OCI-LY7 (cell line): ENCODE measurements at regions not wholly inside any gene's neighbourhood (a gene's known extent, or its start where the extent isn't known, plus 50 kb on each side); places are given as distances from the start of the nearest gene placed in this dataset.

Source experiments
- BruUV-seq: library from RNA; stranded (reverse); fragments of 400-500 nt; replicated peaks from 2 replicates; lab custom pipeline; 2021; lab: Mats Ljungman, UMichigan
- CTCF ChIA-PET: fragments of 300-600 bp; sonication (Branson Sonifier 250); formaldehyde crosslinking; loops from one replicate; lab custom pipeline; 2022; ENCODE audit warnings: antibody characterized with exemption; ENCODE audit not compliant: unreplicated experiment; lab: Charles Lee
- POLR2A ChIA-PET: fragments of 300-600 bp; sonication (Branson Sonifier 250); formaldehyde crosslinking; loops from one replicate; lab custom pipeline; 2022; ENCODE audit warnings: antibody characterized with exemption; lab: Charles Lee
- DNase-seq: peaks from one replicate; pipeline ENCODE4 v3.0.0-alpha.2; 2015; ENCODE audit warnings: low spot score
- H2AFZ ChIP-seq: fragments of 200-600 bp; sonication (generic), shearing (Covaris generic); 2 replicates; pipeline ENCODE4 v1.6.1; 2014; ENCODE audit warnings: mild to moderate bottlenecking, antibody characterized with exemption, low read length, moderate library complexity
- H3K27ac ChIP-seq: fragments of 200-600 bp; sonication (generic); 2 replicates; pipeline ENCODE4 v1.5.1; 2014; ENCODE audit warnings: mixed run types, low read depth, mild to moderate bottlenecking, moderate library complexity, low read length, inconsistent platforms; ENCODE audit not compliant: poor library complexity, severe bottlenecking
- H3K36me3 ChIP-seq: fragments of 200-600 bp; sonication (generic); 2 replicates; pipeline ENCODE4 v1.6.1; 2014; ENCODE audit warnings: mild to moderate bottlenecking, antibody characterized with exemption, low read length, moderate library complexity, mixed read lengths; ENCODE audit not compliant: insufficient read depth
- H3K4me1 ChIP-seq: fragments of 200-600 bp; sonication (generic); 2 replicates; pipeline ENCODE4 v1.5.1; 2014; ENCODE audit warnings: mild to moderate bottlenecking, low read length; ENCODE audit not compliant: insufficient read depth, poor library complexity, severe bottlenecking
- H3K4me2 ChIP-seq: fragments of 200-600 bp; sonication (generic); 2 replicates; pipeline ENCODE4 v1.6.1; 2014; ENCODE audit warnings: mild to moderate bottlenecking, low read length
- H3K4me3 ChIP-seq: fragments of 200-600 bp; sonication (generic); 2 replicates; pipeline ENCODE4 v1.5.1; 2014; ENCODE audit warnings: mild to moderate bottlenecking, low read depth, low read length; ENCODE audit not compliant: poor library complexity, severe bottlenecking
- H3K79me2 ChIP-seq: fragments of 200-600 bp; sonication (generic); 2 replicates; pipeline ENCODE4 v1.6.1; 2016; ENCODE audit warnings: low read depth, mild to moderate bottlenecking, low read length, moderate library complexity, mixed read lengths; ENCODE audit not compliant: insufficient read depth
- H3K9me2 ChIP-seq: fragments of 200-600 bp; sonication (generic); 2 replicates; pipeline ENCODE4 v1.6.1; 2016; ENCODE audit warnings: mild to moderate bottlenecking, low read length, mixed read lengths; ENCODE audit not compliant: insufficient read depth
- H3K9me3 ChIP-seq: fragments of 200-600 bp; sonication (generic); 2 replicates; pipeline ENCODE4 v1.6.1; 2014; ENCODE audit warnings: mild to moderate bottlenecking, mixed run types, low read length, mixed read lengths
- H4K20me1 ChIP-seq: fragments of 200-600 bp; sonication (generic); 2 replicates; pipeline ENCODE4 v1.6.1; 2014; ENCODE audit warnings: mild to moderate bottlenecking, antibody characterized with exemption, low read length, moderate library complexity, mixed read lengths; ENCODE audit not compliant: insufficient read depth
- CTCF ChIP-seq: fragments of 200-600 bp; sonication (generic); conservative IDR thresholded peaks from 2 replicates; pipeline ENCODE4 v1.5.1; 2014; ENCODE audit warnings: mild to moderate bottlenecking, antibody characterized with exemption, low read length, moderate library complexity, mixed read lengths
- EZH2phosphoT487 ChIP-seq: fragments of 200-600 bp; sonication (generic); IDR thresholded peaks from 2 replicates; pipeline ENCODE4 v1.6.1; 2018; ENCODE audit warnings: low read depth, borderline replicate concordance, mild to moderate bottlenecking, mixed run types, antibody characterized with exemption, low read length, moderate library complexity, mixed read lengths
- intact Hi-C: fragments of 100-400 bp; cut with micrococcal nuclease; formaldehyde crosslinking; loops from one replicate; pipeline ENCODE4 v1.10.0; 2022; ENCODE audit not compliant: unreplicated experiment

DNA sequence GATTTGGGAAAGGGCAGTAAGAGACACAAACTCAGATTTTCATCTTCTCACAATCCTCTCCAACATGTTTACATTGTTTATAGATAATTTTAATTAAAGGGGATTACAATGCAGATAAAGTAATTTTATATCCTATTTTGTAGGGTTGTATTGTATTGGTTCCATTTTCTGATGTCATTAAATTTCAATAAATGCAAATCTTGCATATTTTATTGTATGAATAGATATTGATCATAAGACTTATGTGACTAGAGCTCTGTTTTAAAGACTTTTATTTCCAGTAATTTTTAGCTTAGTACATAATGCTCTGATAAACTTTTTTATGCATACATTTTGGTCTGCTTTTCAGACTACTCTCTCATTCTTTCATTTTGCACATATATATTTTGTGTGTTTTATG is 819.6 kb downstream of the TSN start:
- TF ChIP-seq CTCF (no peak), EZH2phosphoT487 (no peak)
- no TSS peak for BruUV-seq

GRCh38 chr2:122583159-122583917 is 827.9 kb downstream of the TSN start:
- no TSS peak for BruUV-seq
- CTCF ChIA-PET, result no interaction called here

More for the DNA sequence above, 819.6 kb downstream of the TSN start:
- ChIA-PET POLR2A (no interaction called here), CTCF (no interaction called here)
- no peak overlapping the region for H3K27ac ChIP-seq
- H3K9me3 ChIP-seq, result no peaks in the 10 kb centered on the region
- intact Hi-C loops, result no loop called here
- no peak overlapping the region for H3K4me2 ChIP-seq
- no peak overlapping the region for H3K4me3 ChIP-seq
- H4K20me1 ChIP-seq, result no peaks in the 10 kb centered on the region
- no peaks in the 10 kb centered on the region for H3K36me3 ChIP-seq
- no peak overlapping the region for H2AFZ ChIP-seq
- H3K4me1 ChIP-seq, result no peaks in the 10 kb centered on the region
- DNase-seq, result no peak
- no peaks in the 10 kb centered on the region for H3K9me2 ChIP-seq
- no peaks in the 10 kb centered on the region for H3K79me2 ChIP-seq

More at GRCh38 chr2:122583159-122583917, 827.9 kb downstream of the TSN start:
- Histone ChIP-seq H3K36me3 (no peaks in the 10 kb centered on the region), H4K20me1 (no peaks in the 10 kb centered on the region), H3K9me3 (no peaks in the 10 kb centered on the region), H3K27ac (no peak overlapping the region), H3K4me3 (no peak overlapping the region), H3K4me1 (no peaks in the 10 kb centered on the region), H2AFZ (no peak overlapping the region), H3K4me2 (no peak overlapping the region), H3K9me2 (no peaks in the 10 kb centered on the region), H3K79me2 (no peaks in the 10 kb centered on the region)
- intact Hi-C loops, result no loop called here
- TF ChIP-seq CTCF, result no peak
- no peak for TF ChIP-seq EZH2phosphoT487
- no peak for DNase-seq
- POLR2A ChIA-PET, result no interaction called here
